DOHH2 (cell line): ENCODE measurements at regions not wholly inside any gene's neighbourhood (a gene's known extent, or its start where the extent isn't known, plus 50 kb on each side); places are given as distances from the start of the nearest gene placed in this dataset.

Experiments used
- EZH2phosphoT487 ChIP-seq: fragments of 200-600 bp; sonication (generic); IDR thresholded peaks from 2 replicates; pipeline ENCODE4 v1.6.1; 2017; ENCODE audit warnings: borderline replicate concordance, mild to moderate bottlenecking, antibody characterized with exemption, low read length, moderate library complexity, mixed read lengths
- TF ChIP-seq, protein P1 (sequence below): fragments of 200-600 bp; sonication (generic); IDR thresholded peaks from one replicate; pipeline ENCODE4 v1.5.1; 2014; ENCODE audit warnings: antibody characterized with exemption, mild to moderate bottlenecking, low read depth, low read length; ENCODE audit not compliant: poor library complexity, severe bottlenecking

GRCh38 chr7:25279705-25280104, 51.4 kb upstream of the NPVF start:
- TF ChIP-seq, protein P1, sequence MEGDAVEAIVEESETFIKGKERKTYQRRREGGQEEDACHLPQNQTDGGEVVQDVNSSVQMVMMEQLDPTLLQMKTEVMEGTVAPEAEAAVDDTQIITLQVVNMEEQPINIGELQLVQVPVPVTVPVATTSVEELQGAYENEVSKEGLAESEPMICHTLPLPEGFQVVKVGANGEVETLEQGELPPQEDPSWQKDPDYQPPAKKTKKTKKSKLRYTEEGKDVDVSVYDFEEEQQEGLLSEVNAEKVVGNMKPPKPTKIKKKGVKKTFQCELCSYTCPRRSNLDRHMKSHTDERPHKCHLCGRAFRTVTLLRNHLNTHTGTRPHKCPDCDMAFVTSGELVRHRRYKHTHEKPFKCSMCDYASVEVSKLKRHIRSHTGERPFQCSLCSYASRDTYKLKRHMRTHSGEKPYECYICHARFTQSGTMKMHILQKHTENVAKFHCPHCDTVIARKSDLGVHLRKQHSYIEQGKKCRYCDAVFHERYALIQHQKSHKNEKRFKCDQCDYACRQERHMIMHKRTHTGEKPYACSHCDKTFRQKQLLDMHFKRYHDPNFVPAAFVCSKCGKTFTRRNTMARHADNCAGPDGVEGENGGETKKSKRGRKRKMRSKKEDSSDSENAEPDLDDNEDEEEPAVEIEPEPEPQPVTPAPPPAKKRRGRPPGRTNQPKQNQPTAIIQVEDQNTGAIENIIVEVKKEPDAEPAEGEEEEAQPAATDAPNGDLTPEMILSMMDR, result no peak
- TF ChIP-seq EZH2phosphoT487, result no peak
